ENCODE measurements at regions not wholly inside any gene's neighbourhood (a gene's known extent, or its start where the extent isn't known, plus 50 kb on each side); places are given as distances from the start of the nearest gene placed in this dataset.

DNA sequence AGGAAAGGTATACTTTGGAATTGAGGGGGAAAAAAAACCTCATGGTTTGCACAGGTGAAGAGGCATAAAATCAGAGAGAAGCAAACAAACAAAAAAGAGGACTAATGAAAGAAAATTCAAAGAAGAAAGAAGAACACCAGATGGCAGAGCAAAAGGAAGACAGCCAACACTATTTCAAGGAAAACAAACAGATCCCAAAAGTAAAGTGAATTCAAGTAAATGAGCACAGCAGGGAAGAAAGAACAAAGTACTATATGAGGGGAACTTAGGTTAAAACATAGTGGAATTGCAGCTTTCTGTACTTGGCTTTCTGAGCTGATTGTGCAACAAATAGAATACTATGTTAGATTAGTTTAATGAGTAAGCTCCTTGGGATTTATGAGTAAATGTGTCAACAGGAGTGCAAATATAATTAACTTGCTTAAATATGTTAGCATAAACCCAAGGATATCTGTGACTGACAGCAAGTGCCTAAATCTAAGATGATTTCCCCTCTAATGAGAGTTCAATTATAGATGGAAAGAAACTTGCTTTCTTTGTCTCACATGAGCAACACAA, 404.6 kb upstream of the CNTN5 start:
- DNase-seq (ENCODE audit: low read depth) = no peak
- TF ChIP-seq, protein P1, sequence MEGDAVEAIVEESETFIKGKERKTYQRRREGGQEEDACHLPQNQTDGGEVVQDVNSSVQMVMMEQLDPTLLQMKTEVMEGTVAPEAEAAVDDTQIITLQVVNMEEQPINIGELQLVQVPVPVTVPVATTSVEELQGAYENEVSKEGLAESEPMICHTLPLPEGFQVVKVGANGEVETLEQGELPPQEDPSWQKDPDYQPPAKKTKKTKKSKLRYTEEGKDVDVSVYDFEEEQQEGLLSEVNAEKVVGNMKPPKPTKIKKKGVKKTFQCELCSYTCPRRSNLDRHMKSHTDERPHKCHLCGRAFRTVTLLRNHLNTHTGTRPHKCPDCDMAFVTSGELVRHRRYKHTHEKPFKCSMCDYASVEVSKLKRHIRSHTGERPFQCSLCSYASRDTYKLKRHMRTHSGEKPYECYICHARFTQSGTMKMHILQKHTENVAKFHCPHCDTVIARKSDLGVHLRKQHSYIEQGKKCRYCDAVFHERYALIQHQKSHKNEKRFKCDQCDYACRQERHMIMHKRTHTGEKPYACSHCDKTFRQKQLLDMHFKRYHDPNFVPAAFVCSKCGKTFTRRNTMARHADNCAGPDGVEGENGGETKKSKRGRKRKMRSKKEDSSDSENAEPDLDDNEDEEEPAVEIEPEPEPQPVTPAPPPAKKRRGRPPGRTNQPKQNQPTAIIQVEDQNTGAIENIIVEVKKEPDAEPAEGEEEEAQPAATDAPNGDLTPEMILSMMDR (IDR thresholded peaks at IDR 0.05; ENCODE audit: insufficient read depth, low read length, poor library complexity, severe bottlenecking) = no peak
- H3K27me3 ChIP-seq (ENCODE audit: control insufficient read depth, insufficient read depth, low read length) = no peaks in the 10 kb centered on the region
- no peak overlapping the region for H3K4me3 ChIP-seq (ENCODE audit: low read depth, low read length)
- H3K36me3 ChIP-seq (ENCODE audit: control insufficient read depth, insufficient read depth, low read length) = no peaks in the 10 kb centered on the region

DNA sequence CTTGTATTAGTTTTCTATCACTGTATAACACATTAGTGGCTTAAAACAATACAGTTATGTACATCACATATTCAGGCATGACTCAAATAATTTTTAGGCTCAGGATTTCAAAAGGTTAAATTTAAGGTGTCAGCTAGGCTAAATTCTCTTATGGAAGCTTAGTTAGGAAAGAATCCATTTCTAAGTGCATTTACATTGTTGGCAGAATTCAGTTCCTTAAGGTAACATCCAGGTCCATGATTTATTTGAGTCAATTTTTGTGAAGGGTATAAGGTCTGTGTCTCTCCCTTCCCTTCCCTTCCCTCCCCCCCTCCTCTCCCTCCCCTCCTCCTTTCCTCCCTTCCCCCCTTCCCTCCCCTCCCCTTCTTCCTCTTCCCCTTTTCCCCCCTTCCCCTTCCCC, 399.0 kb upstream of the CNTN5 start:
- DNase-seq (ENCODE audit: low read depth) = no peak
- no peak overlapping the region for H3K4me3 ChIP-seq (ENCODE audit: low read depth, low read length)
- no peaks in the 10 kb centered on the region for H3K36me3 ChIP-seq (ENCODE audit: control insufficient read depth, insufficient read depth, low read length)
- H3K27me3 ChIP-seq (ENCODE audit: control insufficient read depth, insufficient read depth, low read length) = no peaks in the 10 kb centered on the region
- TF ChIP-seq, protein P1 (IDR thresholded peaks at IDR 0.05; ENCODE audit: insufficient read depth, low read length, poor library complexity, severe bottlenecking) = no peak

DNA sequence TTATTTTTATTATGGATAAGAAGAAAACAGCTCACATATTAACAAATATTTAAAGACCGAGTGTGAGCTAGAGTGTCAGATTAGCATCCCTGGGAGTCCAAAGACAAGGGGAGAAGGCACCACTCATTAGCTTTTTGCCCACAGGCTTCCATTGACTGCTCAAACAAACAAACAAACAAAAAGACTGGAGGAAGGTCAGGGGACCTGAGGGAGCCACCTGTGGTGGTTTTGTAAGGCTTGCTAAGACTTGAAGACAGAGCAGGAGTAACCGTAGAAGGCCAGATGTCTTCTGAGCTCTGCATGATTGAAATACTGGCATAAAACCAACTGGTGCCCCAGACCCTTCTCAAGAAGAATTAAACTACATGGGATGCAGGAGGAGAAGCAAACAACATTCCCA, 395.2 kb upstream of the CNTN5 start:
- Histone ChIP-seq H3K4me3 (ENCODE audit: low read depth, low read length) (no peak overlapping the region), H3K27me3 (ENCODE audit: control insufficient read depth, insufficient read depth, low read length) (no peaks in the 10 kb centered on the region)
- no peak for DNase-seq (ENCODE audit: low read depth)

DNA sequence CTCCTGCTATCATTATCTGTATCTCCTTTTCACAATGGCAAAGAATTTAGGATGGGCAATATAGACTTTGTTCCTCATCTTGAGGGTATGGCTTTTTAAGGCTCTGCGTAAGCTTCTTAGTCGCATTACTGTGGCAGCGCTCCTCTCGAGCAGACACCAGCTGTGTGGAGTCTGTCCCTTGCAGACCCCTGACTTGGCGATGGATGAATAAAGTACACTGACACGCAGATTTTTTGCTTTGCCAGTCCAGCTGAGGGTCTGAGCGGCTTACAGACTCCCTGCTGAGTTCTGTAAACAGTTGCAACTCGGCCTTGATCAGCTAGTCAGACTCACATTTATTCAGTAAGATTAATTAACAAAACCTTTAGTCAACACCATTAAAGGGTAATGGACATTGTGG, 390.0 kb upstream of the CNTN5 start:
- TF ChIP-seq, protein P1 (IDR thresholded peaks at IDR 0.05; ENCODE audit: insufficient read depth, low read length, poor library complexity, severe bottlenecking) = no peak
- no peak overlapping the region for H3K4me3 ChIP-seq (ENCODE audit: low read depth, low read length)
- no peaks in the 10 kb centered on the region for H3K27me3 ChIP-seq (ENCODE audit: control insufficient read depth, insufficient read depth, low read length)
- DNase-seq (ENCODE audit: low read depth) = no peak
- H3K36me3 ChIP-seq (ENCODE audit: control insufficient read depth, insufficient read depth, low read length) = no peaks in the 10 kb centered on the region

More for the DNA sequence above, 395.2 kb upstream of the CNTN5 start:
- TF ChIP-seq, protein P1 (IDR thresholded peaks at IDR 0.05; ENCODE audit: insufficient read depth, low read length, poor library complexity, severe bottlenecking) = no peak
- no peaks in the 10 kb centered on the region for H3K36me3 ChIP-seq (ENCODE audit: control insufficient read depth, insufficient read depth, low read length)

DNA sequence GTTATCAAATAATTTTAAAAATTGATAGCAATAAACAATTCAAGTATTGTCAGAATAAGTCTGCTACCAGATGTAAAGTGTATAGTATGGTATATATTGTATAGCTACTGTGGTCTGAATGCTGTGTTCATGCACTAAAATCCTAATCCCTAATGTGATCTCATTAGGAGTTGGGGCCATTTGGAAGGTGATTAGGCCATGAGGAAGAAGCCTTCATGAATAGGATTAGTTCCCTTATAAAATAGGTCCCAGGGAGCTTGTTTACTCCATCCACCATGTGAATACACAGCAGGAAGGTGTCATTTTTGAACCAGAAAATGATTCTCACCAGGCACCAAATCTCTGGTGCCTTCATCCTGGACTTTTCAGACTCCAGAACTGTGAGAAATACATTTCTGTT, 363.0 kb upstream of the CNTN5 start:
- no peak for DNase-seq (ENCODE audit: low read depth)
- no peaks in the 10 kb centered on the region for H3K36me3 ChIP-seq (ENCODE audit: control insufficient read depth, insufficient read depth, low read length)
- no peak overlapping the region for H3K4me3 ChIP-seq (ENCODE audit: low read depth, low read length)
- H3K27me3 ChIP-seq (ENCODE audit: control insufficient read depth, insufficient read depth, low read length) = no peaks in the 10 kb centered on the region
- TF ChIP-seq, protein P1 (IDR thresholded peaks at IDR 0.05; ENCODE audit: insufficient read depth, low read length, poor library complexity, severe bottlenecking) = no peak

DNA sequence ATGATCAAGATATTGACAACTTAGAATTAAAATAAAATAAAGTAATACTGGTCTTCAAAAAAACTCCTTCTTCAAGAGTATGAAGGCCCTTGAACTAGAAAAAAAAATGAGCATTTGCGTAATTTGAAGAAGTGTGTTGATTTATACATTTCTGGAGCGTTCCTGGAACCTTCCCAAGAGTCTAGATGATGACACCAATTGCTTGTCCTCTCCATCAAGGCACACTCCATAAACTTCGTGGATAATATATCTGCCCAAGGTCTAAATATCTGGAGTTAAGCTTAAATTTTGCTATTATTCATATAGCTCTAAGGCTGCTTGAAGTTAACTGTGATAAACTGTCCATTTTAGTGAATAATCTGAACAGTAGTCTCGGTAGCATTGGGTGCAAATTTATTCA, 361.3 kb upstream of the CNTN5 start:
- H3K36me3 ChIP-seq (ENCODE audit: control insufficient read depth, insufficient read depth, low read length) = no peaks in the 10 kb centered on the region
- DNase-seq (ENCODE audit: low read depth) = no peak
- H3K4me3 ChIP-seq (ENCODE audit: low read depth, low read length) = no peak overlapping the region
- TF ChIP-seq, protein P1 (IDR thresholded peaks at IDR 0.05; ENCODE audit: insufficient read depth, low read length, poor library complexity, severe bottlenecking) = no peak
- H3K27me3 ChIP-seq (ENCODE audit: control insufficient read depth, insufficient read depth, low read length) = no peaks in the 10 kb centered on the region
